Glomerular endothelial cell (primary cell): ENCODE measurements at regions not wholly inside any gene's neighbourhood (a gene's known extent, or its start where the extent isn't known, plus 50 kb on each side); places are given as distances from the start of the nearest gene placed in this dataset.

Experiments used
- DNase-seq: peaks from one replicate; pipeline ENCODE4 v3.0.0-alpha.2; 2011; ENCODE audit warnings: low read depth, low spot score; ENCODE audit errors: extremely low read depth

DNA sequence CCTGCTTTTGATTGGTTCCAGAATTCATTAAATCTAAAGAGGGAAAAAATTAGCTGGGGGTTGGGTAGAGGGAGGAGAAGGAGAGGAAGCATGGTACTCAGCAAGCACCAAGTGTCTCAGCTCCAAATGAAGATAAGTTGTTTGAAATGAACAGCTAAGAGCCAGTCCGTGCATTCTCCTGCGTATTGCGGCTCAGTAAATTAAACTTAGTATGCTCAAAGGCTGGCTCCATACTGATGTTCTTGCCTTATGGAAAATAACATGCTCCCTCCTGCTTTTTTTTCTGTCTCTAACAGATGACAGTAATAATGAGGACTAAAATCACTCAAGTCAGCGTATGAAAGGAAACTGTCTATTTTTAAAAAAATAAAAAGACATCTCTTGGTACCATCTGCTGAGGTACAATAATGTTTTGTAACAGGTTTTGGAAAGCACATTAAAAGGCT, 161.0 kb downstream of the SPATA31D1 start:
- DNase-seq = no peak

DNA sequence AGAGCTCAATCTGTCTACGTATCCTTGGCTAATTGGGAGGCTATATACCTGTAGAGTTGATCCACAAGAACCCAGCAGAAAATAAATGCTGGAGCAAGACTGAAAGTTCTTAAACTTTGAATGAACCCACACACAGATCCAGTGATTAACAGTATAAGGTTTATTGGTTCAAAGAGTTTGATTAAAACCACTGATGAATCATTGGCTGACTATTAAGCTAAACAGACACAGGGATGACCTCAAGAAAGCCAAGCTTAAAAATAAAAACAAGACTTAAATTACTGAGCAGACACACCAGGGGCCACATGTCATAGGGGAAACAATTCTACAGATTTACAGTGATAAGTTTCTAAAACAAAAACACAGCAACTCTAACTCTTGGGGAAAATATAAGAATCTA, 163.6 kb downstream of the SPATA31D1 start:
- DNase-seq = no peak

DNA sequence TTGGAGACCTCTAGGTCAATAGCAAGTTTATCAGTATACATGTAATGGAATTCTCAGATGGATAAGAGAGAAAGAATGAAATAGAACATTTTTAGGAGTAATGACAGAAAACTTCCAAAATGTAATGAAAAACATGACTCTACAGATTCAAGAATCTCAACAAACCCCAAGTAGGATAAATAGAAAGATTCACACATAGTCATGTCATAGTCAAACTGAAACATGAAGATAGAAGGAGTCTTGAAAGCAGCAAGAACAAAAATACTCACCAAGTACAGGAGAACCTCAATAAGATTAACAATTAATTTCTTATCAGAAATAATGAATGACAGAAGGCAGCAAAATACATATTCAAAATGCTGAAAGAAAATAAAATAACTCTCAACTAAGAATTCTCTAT, 164.5 kb downstream of the SPATA31D1 start:
- no peak for DNase-seq

DNA sequence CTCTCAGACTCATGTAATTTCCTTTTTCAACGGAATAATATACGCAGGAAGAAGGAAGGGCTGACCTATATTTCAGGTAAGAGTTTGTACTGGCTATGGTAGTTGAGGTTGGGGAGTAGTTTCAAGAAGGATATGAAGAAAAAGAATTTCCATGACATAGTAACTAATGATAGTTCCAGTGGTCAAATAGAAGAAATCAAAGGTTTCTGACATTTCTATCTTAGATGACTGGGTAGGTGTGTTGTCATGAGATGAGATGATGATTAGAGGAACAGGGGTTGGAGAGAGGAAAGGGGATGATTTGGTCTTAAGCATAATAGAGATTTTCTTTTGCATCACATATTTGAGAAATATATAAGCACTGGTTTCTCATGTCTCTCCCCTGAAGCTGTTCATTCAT, 166.0 kb downstream of the SPATA31D1 start:
- DNase-seq = no peak

DNA sequence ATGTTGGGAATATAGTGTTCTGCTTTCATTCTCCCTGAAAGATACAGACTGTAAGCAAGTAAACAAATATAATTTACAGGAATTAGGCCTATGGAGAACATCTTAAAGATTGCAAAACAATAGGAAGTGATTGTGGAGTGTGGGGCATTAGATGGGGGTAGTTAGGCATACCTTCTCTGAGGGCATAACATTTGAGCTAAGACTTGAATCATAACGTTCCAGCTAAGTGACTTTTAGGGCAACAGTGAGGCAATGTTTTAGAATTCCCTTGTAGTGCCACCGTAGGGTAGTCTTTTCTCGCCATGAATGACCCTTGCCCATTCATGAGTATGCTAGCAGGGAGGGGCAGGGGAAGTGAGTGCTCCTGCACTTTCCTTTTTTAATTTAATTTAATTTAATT, 173.3 kb downstream of the SPATA31D1 start:
- no peak for DNase-seq

DNA sequence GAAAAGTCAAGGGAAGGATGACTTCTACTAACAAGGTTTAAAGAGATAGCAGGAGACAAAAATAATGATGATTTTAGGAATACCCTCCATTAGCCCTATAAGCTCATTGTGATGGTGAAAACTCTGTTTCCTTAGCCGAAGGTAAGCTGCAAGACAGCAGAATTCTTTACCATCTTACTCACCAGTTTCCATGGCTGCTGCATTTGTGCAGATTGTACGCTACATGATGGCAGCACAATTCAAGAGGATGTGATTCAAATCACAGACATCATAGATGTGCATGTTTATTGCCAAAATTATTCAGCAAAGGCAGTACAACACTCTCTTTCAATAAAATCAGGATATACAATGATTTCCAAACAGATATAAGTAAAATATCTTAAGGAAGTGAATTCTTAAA, 175.6 kb downstream of the SPATA31D1 start:
- DNase-seq = no peak

DNA sequence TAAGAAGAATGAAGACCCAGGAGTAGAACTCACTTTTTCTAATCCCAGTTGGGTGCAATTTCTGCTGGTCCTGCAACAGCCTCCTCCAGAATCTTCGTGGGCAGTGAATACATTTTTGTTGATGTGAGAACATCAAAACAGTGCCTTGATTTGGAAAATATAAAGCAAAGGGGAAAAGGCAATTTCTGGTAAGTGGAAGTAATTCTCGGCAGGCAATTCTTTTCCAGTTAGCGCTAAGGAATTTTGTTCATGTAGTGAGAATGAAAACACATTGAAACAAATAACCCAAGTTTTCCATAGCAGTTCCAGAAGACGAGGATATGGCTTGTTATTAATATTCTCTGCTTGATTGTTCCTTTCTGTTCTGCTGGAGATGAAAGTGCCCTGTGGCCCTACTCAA, 178.7 kb downstream of the SPATA31D1 start:
- no peak for DNase-seq

DNA sequence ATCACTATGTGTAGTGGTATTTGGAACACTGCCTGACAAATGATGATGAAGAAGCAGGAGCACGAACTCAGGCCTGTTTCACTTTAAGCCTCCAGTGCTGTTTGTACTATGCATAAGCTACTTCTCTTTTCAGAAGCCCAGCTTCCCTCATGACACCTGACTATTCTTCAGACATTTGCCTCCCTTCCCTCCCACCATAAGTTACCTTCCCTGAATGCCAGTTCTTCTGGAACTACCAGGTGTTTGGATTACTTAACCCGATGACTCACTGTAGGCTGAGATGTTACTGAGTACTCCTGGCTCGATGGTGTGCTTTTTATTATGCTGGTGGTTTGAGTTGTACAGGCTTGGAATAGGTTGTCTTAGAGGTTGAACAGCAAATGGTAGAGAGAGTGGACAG, 180.0 kb downstream of the SPATA31D1 start:
- DNase-seq = no peak

DNA sequence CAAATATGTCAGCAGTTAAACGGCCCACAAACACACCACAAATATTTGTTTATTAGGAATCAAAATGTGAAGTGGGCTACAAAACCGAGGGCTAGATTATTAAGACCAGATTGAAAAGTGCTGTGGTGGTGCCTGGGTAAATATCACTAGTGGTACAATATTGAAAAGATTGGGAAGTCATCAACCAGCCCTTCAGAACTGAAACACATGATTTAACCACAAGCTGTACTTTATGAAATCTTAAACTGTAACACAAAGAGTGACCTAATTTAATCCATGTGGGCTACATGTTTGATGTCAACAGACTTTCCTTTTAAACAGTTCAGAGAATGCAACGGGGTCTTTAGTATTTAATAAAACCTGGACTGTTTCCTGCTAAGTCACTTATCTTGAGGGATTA, 182.3 kb downstream of the SPATA31D1 start:
- DNase-seq = no peak

DNA sequence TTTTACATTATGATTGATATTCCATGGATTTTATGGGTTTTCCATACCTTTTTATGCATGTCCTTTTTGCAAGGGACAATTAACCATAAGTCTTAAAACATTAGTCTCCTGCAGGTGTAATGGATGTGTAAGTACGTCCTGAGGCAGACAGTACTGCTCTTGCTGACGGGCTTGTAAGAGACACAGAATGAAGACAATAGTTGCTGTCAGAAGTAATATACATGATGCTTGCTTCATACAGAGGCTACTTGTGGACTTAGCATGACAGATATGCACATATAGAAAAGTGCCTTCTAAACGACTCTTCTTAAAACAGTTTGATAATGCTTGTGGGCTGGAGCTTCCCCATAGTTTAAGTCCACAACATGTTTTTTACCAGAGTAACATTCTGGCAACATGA, 182.7 kb downstream of the SPATA31D1 start:
- no peak for DNase-seq

DNA sequence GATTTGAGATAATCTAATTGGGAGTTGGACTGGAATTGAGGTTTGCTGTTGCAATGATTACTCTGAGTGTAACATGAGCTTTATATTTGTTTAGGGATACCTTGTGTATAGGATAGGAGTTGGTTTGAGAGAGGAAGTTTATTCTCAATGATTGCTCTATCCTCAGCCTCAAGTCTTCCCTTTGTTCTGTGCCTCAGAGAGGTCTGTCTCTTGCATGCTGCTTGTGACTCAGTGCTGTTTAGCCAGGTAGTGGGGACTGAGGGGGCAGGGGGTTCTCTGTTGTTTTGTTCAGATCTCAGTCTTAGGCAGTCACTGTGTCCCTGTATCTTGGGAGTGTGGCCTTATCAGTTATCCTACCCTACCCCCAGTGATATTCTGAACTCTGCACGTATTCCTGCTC, 192.1 kb downstream of the SPATA31D1 start:
- no peak for DNase-seq

DNA sequence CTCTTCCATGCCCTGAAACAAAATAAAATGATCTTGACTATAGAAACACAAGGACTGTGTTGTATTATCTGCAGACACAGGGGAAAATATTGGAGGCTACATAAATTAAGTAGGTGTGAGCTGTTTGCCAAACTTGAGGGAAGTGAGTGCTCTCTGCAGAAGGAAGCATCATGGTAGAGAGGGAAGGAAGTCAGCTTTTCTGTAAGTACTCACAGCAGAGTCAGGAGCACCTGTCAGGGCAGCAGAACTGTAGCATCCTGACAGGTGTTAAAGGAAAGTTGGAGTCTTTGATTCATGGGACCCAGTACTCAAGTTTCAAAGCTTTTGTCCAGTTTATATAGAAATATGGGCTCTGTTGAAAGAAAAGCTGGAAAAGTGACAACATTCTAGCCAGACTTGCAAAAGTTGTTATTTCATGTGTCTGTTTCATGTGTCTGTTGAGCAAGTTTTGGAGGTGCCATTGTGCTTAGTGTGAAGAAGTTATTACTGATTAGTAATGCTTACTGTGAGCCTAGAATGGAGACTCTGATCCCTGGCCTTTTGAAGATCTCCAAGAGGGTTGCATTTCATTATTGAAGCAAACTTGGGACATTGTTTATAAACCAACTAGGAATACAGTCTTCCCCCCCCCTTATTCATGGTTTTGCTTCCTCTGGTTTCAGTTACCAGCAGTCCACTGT, 194.7 kb downstream of the SPATA31D1 start:
- DNase-seq = no peak

DNA sequence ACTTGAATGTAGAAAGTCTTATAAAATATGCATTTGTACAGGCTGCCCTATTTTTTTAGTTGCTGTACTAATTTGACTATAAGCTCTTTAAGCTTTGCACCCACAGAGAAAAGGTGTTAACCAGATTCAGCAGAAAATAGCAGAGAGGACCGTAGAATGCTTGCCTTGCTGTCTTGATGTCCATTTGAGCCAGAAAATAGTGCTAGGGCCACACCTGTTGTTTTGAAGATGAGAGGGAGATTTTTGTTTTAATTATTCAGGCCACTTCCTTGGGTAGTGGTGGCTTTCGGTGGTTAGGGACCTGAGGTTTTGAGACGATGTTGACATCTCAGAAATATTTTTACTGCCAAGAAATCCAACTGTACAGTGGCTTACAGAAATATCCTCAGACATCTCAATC, 196.0 kb downstream of the SPATA31D1 start:
- no peak for DNase-seq

DNA sequence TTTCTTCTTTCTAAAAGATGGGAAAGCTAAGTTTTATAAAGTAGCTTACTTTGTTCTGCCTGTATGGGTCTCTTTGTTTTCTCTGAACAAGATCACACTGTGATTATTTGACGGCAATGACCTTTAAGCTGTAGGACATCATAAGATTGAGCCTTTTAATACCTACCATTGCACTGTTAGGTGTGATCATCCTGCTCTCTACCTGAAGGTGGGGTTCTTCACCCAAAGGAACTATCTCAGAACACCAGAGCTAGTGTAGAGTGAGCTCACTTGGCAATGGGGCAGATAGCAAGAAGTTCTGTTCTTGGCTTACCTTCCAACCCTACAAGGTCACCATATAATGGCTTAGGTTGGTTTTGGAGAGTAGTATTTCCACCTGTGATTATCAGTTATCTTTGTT, 200.2 kb downstream of the SPATA31D1 start:
- DNase-seq = no peak

DNA sequence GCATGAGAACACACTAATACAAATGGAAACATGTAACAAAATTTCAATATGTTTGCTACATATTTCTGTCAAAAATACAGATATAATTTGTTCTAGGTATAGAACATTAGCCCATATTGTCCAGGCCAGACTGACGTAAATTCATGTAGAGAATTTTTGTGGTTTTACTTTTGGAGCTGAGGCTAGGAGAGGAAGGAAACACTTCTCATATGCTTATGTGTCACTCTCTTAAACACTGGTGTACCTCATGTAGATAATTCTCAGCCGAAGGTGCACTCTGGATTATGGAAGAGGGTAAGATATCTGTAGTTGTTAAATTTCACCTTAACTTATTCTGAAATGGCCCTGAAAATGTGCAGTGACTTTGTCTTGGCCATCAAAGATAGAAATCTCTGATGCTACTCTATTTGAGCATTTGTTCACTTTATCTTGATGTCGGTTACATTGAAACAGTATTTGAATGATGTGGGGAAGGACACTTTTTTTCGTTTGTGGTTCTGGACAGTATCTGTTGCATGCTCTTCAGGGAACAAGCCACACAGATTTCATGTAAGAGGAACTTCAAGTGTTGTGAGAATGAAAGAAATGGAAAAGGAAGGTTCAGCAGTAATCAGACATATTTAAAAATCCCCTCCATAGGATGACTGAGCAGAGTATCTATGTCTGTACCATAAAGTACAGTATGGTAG, 202.7 kb downstream of the SPATA31D1 start:
- no peak for DNase-seq

DNA sequence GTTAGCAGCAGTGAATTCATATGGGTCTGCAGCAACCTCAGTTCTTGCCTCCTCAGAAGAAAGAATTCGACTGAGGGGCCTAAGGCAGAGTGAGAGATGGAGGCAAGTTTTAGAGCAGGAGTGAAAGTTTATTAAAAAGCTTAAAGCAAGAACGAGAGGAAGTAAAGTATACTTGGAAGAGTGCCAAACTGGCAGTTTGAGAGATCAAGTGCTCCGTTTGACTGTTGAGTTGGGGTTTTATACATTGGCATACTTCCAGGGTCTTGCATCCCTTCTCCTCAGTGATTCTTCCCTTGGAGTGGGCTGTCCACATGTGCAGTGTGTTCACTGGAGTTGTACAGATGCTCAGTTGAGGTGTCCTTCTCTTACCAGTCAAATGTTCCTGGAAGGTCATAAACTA, 203.6 kb downstream of the SPATA31D1 start:
- no peak for DNase-seq

DNA sequence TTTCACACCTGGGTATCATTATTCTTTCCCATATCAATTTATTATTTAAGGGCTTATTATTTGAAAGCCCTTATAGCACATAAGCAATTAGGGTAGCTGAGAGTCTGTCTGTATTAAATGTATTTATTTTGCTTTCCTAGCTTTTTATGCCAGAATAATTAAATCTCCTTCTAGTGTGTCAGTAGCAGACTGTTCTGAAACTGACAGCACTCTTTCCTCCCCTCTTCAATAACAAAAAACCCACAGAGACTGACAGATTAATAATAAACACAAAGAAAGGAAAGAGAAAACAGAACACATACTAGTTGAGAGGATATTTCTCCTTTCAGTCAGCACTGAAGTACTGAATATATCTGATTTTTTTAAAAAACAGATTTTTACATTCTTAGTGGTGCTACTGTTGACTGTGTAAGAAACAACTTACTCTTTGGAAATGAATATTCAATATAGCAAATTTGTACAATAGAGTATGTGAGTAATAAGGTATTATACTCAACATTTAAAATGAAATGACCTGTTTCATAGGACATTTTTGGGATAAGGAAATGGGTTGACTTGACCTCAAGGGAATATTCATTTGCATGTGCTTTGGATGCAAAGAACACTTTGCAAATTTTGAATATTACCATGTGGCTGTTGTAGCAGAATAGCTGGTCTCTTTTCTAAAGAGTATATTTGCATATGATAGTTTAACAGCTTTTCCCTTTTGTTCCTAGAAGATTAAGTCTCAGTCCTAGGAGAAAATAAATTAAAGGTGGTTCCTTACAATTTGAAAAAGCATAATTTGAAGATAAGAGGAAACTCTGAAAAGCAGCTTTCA, 208.3 kb downstream of the SPATA31D1 start:
- DNase-seq = no peak

DNA sequence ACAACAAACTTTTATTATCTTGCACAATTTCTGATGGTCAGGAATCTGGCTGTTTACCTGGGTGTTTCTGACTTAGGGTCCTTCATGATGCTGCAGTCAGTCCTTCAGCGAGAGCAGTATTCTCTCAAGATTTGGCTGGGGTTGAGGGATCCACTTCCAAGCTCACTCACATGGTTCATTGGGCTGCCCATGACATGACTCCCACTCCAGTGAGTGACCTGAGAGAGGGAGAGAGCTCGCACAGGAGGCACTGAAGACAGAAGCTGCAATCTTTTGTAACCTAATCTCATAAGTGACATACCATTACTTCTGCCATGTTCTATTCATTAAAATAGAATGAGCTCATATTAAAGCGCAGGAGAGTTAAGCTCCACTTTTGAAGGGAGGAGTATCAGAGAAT, 212.6 kb downstream of the SPATA31D1 start:
- no peak for DNase-seq

DNA sequence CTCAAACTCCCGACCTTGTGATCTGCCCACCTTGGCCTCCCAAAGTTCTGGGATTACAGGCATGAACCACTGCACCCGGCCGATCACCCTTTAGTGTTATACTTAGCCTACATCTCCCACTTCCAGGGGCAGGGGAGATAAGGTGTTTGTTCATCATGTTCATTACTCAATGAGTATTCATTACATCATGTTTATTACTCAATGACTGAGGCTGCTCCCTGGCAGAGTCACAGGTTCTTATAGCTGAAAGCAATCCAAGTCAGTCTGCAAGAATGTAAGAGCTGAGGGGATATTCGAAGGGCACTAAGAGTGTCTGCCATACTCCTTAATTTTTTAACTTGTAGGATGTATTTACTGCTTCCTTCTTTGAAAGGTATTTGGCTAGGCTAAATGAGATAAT, 214.2 kb downstream of the SPATA31D1 start:
- DNase-seq = no peak

DNA sequence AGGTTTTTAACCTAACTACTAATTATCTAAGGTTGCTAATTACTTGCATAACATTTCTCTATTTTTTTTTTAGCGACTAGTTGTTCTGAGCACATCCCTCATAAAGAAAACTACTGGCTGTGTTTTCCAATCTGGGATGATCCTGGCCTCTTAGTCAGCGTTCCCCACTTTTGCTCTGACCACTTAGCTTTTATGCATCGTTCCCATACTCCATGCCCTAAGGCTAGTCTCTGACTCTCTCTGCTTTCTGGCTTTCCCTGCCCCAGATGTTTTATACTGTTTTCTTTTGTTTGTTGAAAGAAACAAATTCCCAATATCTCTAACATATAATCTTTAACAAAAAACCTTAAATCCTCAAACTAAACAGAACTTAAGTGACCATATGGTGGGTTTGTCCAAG, 217.9 kb downstream of the SPATA31D1 start:
- DNase-seq = no peak

DNA sequence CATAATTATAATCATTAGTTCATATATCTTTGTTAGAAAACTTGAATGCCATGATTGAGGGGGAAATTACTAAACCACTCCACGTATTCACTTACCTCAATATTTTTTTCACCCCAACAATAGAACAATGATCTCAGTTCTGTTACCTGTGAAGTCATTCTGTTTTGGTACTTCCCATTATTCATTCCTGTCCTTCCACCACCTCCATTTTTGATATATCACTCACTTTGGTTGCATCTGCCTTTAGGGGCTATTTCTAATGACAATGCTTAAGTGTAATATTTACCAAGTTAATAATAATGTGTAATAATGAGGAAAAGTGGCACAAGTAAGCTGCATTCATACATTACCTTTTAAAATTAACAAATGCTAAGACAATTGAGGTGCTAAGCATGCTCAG, 218.4 kb downstream of the SPATA31D1 start:
- DNase-seq = no peak
